ENCODE measurements at regions not wholly inside any gene's neighbourhood (a gene's known extent, or its start where the extent isn't known, plus 50 kb on each side); places are given as distances from the start of the nearest gene placed in this dataset.

DNA sequence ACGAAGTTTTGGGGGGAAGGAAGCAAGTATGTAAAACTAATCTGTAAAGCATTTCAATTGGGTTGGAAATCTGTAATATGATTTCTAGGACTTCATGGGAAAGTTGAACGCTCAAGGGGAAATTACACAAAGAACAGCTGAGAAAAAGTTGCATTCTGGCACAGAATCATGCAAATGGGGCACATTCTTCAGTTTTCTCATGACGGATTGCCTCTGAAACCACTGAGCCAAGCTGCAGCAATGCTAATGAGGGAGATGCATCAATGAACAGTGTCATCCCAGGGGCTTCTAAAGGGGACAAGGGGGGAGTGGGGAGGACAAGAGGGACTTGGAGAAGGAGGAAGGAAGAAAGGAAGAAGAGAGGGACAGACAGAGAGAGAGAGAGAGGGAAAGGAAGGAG, 291.4 kb upstream of the ATP11B start:
- TF ChIP-seq, protein P1, sequence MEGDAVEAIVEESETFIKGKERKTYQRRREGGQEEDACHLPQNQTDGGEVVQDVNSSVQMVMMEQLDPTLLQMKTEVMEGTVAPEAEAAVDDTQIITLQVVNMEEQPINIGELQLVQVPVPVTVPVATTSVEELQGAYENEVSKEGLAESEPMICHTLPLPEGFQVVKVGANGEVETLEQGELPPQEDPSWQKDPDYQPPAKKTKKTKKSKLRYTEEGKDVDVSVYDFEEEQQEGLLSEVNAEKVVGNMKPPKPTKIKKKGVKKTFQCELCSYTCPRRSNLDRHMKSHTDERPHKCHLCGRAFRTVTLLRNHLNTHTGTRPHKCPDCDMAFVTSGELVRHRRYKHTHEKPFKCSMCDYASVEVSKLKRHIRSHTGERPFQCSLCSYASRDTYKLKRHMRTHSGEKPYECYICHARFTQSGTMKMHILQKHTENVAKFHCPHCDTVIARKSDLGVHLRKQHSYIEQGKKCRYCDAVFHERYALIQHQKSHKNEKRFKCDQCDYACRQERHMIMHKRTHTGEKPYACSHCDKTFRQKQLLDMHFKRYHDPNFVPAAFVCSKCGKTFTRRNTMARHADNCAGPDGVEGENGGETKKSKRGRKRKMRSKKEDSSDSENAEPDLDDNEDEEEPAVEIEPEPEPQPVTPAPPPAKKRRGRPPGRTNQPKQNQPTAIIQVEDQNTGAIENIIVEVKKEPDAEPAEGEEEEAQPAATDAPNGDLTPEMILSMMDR (IDR thresholded peaks at IDR 0.05): no peak
- TF ChIP-seq POLR2AphosphoS5 (IDR thresholded peaks at IDR 0.05) (no peak), POLR2A (IDR thresholded peaks at IDR 0.05) (no peak)

All from prostate gland (tissue), 2 donors.